Testis (tissue), 2 donors: ENCODE measurements at regions not wholly inside any gene's neighbourhood (a gene's known extent, or its start where the extent isn't known, plus 50 kb on each side); places are given as distances from the start of the nearest gene placed in this dataset.

Experiments
- POLR2A ChIP-seq: fragments of 450-650 bp; IDR thresholded peaks from one replicate; pipeline ENCODE4 v1.6.1; 2017; ENCODE audit warnings: antibody characterized with exemption, mild to moderate bottlenecking, moderate library complexity
- TF ChIP-seq, protein P1 (sequence below), 3 experiments: fragments of 450-650 bp in 2 of 3; fragments of 200-600 bp in 1 of 3; sonication (generic) in 1 of 3; IDR thresholded peaks; one replicate each; pipeline ENCODE4 v1.5.1; 2016 to 2019; ENCODE audit warnings: antibody characterized with exemption in 3 of 3, mild to moderate bottlenecking in 2 of 3, moderate library complexity in 1 of 3

DNA sequence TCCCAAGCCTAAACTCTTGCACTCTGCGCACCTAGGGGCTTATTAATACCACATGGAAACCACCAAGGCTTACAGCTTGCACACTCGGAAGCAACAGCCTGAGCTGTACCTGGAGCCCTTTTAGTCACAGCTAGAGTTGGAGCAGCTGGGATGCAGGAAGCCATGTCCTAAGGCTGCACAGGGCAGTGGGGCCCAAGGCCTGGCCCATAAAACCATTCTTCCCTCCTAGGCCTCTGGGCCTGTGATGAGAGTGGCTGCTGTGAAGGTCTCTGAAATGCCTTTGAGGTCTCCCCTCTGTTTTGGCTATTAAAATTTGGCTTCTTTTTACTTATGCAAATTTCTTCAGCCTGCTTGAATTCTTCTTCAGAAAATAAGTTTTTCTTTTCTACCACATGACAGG is 383.9 kb upstream of the UBE2E2 start:
- TF ChIP-seq, protein P1, sequence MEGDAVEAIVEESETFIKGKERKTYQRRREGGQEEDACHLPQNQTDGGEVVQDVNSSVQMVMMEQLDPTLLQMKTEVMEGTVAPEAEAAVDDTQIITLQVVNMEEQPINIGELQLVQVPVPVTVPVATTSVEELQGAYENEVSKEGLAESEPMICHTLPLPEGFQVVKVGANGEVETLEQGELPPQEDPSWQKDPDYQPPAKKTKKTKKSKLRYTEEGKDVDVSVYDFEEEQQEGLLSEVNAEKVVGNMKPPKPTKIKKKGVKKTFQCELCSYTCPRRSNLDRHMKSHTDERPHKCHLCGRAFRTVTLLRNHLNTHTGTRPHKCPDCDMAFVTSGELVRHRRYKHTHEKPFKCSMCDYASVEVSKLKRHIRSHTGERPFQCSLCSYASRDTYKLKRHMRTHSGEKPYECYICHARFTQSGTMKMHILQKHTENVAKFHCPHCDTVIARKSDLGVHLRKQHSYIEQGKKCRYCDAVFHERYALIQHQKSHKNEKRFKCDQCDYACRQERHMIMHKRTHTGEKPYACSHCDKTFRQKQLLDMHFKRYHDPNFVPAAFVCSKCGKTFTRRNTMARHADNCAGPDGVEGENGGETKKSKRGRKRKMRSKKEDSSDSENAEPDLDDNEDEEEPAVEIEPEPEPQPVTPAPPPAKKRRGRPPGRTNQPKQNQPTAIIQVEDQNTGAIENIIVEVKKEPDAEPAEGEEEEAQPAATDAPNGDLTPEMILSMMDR (IDR thresholded peaks at IDR 0.05) = no peak
- TF ChIP-seq POLR2A = no peak
